Skin of body (tissue), 1 donor: ENCODE measurements at regions not wholly inside any gene's neighbourhood (a gene's known extent, or its start where the extent isn't known, plus 50 kb on each side); places are given as distances from the start of the nearest gene placed in this dataset.
A peak's percentile ranks its signal among the peaks of the same experiment; 100 is the strongest.

Source experiments
- DNase-seq: peaks from one replicate; lab custom pipeline; 2025; lab: John Stamatoyannopoulos, UW

- no peak for DNase-seq
Observed at GRCh38 chr17:55584055-55584685, 72.9 kb upstream of the SMIM36 start.

DNA sequence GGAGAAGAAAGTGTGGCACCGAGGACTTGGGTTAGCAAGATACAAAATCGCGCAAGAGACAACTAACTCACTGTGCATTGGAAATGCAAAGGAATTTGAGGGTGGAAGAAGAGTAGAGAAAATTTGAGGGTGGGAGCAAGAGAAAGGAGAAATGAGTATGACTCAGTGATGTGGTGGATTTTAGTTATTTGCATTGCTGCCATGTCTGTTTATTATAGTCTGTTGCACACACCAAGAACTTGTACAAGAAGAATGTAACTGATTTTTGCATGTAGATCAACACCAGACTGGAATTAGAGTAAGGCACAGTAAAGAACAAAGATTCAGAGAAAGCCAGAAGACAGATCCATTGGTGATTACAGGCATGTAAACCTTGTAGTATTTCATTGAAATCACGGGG lies 71.6 kb upstream of the SMIM36 start:
- DNase-seq = no peak

GRCh38 chr17:55580596-55581133 lies 69.4 kb upstream of the SMIM36 start:
- DNase-seq = no peak

DNA sequence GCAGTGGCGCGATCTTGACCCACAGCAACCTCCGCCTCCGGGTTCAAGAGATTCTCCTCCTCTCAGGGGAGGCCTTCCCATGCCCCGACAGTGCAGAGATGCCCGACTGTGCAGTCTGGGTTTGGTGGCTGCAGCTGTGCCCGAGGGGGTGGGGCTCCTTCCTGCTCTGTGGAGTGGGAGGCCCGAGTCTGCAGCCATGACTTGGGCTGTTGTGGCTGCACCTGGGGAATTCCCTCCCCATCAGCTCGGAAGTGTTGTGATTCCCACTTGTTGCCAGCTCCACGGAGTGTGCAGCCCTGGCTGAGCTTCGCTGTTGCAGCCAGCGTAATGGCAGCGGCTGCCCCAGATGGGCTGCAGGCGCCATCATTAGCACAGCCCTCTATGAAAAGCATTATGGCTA lies 66.4 kb upstream of the SMIM36 start:
- no peak for DNase-seq

- peak; percentile 83 for DNase-seq
Observed at GRCh38 chr17:55576996-55577586, 65.8 kb upstream of the SMIM36 start.

DNA sequence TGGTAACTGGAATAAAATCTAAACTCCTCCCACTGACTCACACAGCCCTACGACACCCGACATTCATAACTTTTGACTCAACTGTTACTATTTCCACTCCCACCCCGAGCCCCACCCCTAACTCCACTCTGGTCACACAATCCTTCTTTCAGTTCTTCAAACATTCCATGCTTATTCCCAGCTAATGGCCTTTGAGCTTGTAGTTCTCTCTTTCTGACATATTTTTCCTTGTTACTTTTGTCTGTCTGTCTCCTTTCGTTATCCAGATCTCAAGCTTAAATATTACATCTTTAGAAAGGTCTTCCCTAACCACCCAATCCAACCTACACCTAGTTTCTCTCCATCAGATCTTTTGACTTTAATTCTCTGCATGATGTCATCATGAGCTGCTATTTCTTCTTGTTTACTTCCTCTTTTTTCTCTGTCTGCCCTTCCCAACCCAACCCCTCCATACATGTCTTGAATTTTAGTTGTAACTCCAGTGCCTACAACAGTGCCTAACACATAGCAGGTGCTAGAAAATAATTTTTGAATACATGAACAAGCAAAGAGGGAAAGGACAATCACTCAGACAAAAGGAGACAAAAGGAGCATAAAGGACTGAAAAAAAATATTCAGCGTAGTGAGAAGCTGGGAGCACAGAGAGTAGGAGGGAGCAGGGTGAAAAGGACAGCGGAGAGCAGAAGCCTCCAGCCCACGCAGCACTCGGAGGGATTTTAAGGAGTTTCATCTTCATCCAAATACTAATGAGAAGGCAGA lies 65.2 kb upstream of the SMIM36 start:
- peak; percentile 62 for DNase-seq

GRCh38 chr17:55575058-55575636 lies 63.9 kb upstream of the SMIM36 start:
- no peak for DNase-seq

- DNase-seq = no peak
Observed at GRCh38 chr17:55572599-55572998, 61.3 kb upstream of the SMIM36 start.

DNA sequence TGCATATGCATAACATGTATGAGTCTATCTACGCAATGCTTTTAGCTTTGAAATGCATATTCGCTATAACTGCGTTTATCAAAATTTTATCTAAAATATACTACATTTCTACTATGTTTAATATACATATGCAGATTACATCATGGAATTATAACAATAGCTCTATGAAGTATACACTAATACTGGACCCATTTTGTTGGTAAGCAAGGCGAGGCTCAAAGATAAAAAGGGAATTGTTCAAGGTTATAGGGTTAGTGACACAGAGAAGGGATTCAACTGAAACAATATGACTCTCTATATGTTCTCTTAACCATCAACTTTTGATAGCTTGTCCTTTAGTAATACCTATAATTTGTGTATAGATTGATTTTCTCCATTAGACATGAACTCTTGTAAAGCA lies 60.9 kb upstream of the SMIM36 start:
- no peak for DNase-seq

DNA sequence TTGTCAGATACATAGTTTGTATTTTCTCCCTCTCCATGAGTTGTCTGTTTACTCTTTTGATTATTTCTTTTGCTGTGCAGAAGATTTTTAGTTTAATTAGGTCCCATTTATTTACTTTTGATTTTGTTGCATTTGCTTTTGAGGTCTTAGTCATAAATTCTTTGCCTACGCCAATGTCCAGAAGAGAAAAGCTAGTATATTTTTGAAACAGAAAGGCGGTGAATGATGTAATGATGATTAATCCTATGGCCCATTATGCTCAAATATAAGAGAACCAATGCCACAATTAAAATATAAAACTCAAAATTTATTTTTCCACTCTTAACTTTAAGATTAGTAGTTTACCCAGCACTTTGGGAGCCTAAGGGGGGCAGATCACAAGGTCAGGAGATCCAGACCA lies 59.8 kb upstream of the SMIM36 start:
- no peak for DNase-seq

DNA sequence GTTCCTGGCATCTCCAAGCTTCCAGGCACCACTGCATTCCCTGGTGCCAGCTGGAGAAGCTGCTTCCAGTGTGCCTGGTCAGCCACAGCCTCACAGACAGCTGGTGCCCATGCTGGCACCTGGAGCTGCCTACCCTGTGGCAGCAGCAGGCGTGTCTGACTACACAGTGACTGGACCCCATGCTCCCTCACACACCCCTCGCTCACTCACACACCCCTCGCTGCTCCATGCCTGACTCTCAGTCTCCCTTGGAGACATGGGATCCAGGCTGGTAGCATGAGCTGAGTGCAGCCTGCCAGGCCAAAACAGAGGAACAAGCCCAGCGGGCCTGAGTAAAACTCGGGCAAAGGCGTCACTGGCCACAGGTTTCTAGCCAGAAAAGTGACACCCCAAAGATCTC lies 59.1 kb upstream of the SMIM36 start:
- no peak for DNase-seq

GRCh38 chr17:55567240-55568214 lies 56.3 kb upstream of the SMIM36 start:
- DNase-seq = peak; percentile 81

DNA sequence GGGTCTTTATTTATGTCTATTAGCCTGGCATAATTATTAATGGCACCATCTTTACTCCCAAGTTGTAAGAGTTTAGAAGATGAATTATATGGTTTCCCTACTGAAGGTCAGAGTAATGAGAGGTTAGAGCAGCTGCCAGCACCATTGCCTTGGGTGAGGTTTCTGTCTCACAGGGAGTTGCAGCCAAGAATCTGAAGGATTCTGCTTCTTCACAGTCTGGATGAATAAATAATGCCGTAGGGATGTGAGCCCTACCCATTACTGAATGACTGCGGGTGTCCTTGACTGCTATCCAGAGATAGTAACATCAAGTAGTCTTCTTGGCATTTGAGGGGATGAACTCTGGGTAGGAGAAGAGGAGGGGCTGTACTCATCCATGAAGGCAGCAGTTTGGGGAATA lies 52.8 kb upstream of the SMIM36 start:
- DNase-seq = no peak

DNA sequence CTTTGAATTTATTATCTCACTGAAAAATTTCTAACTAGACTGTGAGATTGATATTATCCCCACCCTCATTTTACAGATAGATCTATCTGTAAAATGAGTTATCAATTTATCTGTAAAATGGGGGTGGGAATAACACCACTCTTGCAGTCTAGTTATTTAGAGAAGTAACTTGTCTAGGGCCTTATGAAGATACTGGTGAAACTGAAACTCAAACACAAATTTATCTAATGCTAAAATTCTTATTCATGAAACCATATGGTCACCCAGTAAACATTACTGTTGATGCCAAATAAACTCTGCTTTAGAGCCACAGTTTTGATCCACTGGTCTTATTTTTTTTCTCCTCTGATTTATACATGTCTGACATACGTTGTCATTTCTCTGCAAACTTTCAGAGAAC lies 52.1 kb upstream of the SMIM36 start:
- no peak for DNase-seq

DNA sequence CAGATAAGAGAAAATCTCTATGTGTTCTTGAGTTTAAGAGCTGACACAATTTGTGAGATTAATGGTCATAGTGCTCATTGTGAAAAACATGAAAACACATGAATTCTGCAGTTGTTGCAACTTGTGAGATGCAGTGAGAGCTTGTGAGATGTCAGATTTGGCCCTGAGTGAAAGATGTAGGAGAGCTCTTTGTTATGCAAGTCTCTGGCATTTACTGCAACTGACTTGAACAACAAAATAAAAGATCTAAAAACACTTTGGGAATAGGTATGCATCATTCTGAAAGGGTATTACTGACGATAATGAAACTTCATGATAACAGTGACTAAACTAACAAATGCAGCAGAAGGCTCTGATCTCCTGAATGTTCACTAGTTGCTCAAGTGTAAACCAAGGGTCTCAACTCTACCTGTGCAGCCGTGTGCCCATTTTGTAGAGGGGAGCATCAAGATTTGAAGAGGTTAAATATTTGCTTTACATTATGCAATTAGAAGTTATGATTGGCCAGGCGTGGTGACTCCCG lies 50.8 kb upstream of the SMIM36 start:
- no peak for DNase-seq

DNA sequence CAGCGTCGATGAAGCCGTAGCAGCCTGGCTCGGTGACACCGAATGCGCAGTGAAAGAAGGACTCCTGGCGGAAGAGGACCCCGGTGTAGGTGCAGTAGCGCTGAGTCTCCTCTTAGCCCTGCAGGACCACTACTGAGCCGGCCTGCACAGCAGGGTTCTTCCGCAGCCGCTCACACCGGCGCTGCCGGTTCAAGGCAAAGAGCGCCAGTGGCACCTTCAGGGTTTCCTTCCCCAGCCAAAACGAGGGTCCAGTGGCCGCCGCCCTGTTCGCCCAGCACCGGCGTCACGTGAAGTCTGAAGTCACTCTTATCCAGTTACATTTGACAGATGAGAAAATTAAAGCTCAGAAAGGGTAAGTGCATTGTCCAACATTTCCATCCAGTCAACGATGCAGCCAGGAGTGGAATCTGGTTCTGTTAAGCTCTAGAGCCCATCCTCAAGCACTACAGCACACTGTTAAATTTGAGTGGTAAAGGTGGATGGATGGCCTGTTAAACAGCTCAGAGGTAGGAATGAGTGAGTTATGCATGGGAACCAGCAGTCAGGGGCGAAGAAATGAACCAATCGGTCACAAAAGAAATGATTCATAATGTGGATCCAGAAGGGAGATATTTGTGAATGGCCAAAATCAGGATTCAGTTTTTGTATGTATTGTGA lies 50.2 kb upstream of the SMIM36 start:
- DNase-seq = no peak
